Fibroblast of the aortic adventitia (primary cell): ENCODE measurements at regions not wholly inside any gene's neighbourhood (a gene's known extent, or its start where the extent isn't known, plus 50 kb on each side); places are given as distances from the start of the nearest gene placed in this dataset.

Source experiments
- DNase-seq: peaks from one replicate; pipeline ENCODE4 v3.0.0-alpha.2; 2010; ENCODE audit warnings: low read depth
- H3K4me3 ChIP-seq: 2 replicates; pipeline ENCODE4 v1.5.1; 2011; ENCODE audit warnings: low read depth, mild to moderate bottlenecking, control low read depth, low read length, moderate library complexity
- CTCF ChIP-seq: IDR thresholded peaks from 2 replicates; pipeline ENCODE4 v1.5.1; 2011; ENCODE audit warnings: mild to moderate bottlenecking, low read length, control low read depth, inconsistent platforms; ENCODE audit not compliant: insufficient read depth

DNA sequence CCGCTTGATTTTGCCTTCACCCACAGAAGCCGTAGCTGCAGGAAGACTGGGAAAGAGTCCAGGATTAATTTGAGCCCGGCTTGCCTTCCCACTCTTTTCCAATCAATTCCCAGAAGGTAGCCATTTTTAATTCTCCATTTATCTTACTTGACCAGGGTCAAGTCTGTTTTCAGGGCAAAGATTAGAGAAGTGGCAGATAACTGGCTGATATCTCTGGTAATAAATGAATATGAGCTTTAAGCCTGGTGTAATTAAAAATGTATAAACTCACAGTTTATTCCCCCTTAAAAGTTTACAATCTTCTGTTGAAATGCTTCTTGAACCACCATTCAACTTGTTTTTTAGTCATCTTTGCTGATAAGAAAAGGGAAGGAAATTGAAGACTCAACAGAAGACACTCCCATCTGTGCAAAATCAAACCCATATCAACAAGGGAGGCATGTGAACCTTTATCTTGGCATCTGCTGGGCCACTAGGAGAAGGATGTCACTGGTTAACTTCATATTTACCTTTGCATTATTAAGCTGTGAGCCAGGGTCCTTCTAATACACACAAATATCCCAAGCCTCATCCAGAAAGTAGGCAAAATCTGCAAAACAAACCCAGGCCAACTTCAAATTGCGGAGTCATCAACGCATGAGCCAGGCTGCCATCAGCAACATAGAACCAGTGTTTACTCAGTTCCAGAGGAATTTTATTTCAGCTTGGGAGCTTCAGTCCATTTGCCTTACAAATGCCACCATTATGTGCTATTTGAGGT, 314.6 kb upstream of the MAF start:
- no peak for TF ChIP-seq CTCF
- no peak for DNase-seq
- no peak overlapping the region for H3K4me3 ChIP-seq

DNA sequence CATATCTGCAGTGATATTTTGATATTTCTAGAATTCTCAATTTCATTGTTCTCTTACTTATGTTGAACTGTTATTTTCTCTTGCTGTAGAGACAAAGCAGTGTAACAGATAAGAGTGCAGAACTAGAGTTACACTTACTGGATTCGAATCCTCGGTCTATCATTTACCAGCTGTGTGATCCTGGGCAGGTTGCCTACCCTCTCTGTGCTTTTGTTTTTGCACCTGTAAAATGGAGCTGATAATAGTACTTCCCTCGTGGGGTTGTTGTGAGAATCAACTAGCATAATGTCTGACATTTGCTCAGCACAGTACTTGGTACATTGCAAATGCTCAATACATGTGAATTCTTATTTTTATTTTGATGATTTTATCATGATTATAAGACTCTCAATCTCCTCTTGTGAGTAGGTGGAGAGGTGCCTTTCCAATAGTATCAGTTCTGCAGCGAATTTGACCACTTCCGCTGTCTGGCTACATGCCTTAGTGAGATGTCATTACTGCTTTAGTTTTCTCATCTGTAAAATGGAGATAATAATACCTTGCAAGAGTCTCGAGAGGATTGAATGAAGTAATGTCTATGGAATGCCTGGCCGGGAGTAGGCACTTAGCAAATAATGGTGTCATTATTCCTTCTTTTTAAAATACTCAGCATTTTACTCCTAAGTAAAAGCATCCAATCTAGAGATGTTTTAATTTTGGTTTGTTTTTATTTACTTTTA, 312.2 kb upstream of the MAF start:
- no peak overlapping the region for H3K4me3 ChIP-seq
- TF ChIP-seq CTCF = no peak
- no peak for DNase-seq

DNA sequence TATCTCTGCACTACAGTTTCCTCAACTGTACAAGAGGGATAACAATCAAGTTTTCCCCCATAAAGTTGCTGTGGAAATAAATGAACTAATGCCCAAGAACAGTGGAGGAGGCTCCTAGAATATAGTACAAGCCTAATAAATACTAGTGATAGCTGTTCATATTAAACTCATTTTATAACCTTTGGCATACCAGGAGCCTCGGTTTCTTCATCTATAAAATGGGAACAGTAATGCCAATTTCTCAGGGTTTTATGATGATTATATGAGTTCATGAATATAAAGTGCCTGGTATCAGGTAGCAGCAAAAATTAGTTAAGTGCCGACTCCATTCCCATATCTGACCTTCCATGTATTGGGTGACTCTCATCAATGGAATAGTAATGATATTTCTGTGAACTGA, 311.1 kb upstream of the MAF start:
- DNase-seq = no peak
- TF ChIP-seq CTCF = no peak
- H3K4me3 ChIP-seq = no peak overlapping the region

- no peak for TF ChIP-seq CTCF
- no peak for DNase-seq
- no peak overlapping the region for H3K4me3 ChIP-seq
Observed at GRCh38 chr16:79909571-79909970, 309.0 kb upstream of the MAF start.

GRCh38 chr16:79903471-79903870, 302.9 kb upstream of the MAF start:
- DNase-seq = no peak
- H3K4me3 ChIP-seq = no peak overlapping the region

GRCh38 chr16:79902351-79902750, 301.8 kb upstream of the MAF start:
- DNase-seq = no peak
- TF ChIP-seq CTCF = no peak
- no peak overlapping the region for H3K4me3 ChIP-seq

More at GRCh38 chr16:79903471-79903870, 302.9 kb upstream of the MAF start:
- no peak for TF ChIP-seq CTCF

GRCh38 chr16:79901522-79901921, 301.0 kb upstream of the MAF start:
- TF ChIP-seq CTCF = no peak
- no peak overlapping the region for H3K4me3 ChIP-seq
- DNase-seq = no peak
